AG09309 (cell line): ENCODE measurements at regions not wholly inside any gene's neighbourhood (a gene's known extent, or its start where the extent isn't known, plus 50 kb on each side); places are given as distances from the start of the nearest gene placed in this dataset.
A peak's percentile ranks its signal among the peaks of the same experiment; 100 is the strongest.

ENCODE experiments used
- DNase-seq: peaks from one replicate; pipeline ENCODE4 v3.0.0-alpha.2; 2010; ENCODE audit warnings: low read depth
- H3K4me3 ChIP-seq: 2 replicates; pipeline ENCODE4 v1.5.1; 2011; ENCODE audit warnings: mild to moderate bottlenecking, low read depth, low read length, moderate library complexity; ENCODE audit not compliant: control insufficient read depth
- CTCF ChIP-seq: IDR thresholded peaks from 2 replicates; pipeline ENCODE4 v1.5.1; 2011; ENCODE audit warnings: mild to moderate bottlenecking, low read depth, low read length, inconsistent platforms; ENCODE audit not compliant: insufficient read depth, control insufficient read depth; ENCODE audit errors: missing control alignments

DNA sequence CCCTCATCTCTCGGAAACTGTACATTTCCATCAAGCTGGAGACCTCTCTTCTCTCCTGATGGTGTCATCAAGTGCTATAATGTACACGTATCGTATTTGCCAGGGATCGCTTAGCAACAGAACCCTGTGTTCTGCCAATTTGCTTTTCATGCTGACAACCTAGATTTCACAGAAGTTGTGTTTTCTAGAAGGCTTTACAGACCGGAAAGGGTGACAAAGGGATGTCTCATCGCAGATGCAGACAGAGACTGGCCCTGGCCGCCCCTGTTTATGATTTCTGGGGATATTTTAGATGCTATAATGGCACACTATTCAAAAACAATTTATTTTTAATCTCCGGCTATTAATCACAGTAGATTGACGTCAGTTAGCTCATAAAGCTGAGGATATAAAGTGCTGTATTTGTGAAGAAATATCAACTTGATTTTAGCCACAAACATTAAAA lies 291.4 kb downstream of the IRS2 start:
- H3K4me3 ChIP-seq: no peak overlapping the region
- TF ChIP-seq CTCF: no peak
- peak; percentile 37 for DNase-seq

GRCh38 chr13:109485136-109485794 lies 301.1 kb downstream of the IRS2 start:
- no peak overlapping the region for H3K4me3 ChIP-seq
- no peak for DNase-seq
- no peak for TF ChIP-seq CTCF

DNA sequence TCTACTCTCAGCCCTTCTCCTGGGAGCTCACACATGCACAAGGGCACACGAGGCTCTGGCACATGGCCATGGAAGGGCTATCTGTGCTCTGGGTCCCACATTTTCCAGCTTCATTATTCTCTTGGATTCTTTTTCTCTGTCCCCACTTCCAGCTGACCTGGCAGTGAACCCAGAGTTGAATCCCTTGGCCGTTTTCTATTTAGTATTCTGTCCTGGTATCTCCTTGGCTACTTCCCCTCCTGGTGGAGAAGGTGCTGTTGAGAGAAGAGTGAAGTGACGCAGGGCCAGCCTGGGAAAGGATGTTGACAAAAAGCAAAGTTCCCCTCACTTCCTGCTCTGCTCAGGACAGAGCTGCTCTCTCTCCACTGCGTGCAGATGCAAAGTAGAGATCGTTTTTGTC lies 303.1 kb downstream of the IRS2 start:
- DNase-seq: no peak
- H3K4me3 ChIP-seq: no peak overlapping the region
- TF ChIP-seq CTCF: no peak

GRCh38 chr13:109481040-109481439 lies 305.3 kb downstream of the IRS2 start:
- H3K4me3 ChIP-seq: no peak overlapping the region
- DNase-seq: no peak
- no peak for TF ChIP-seq CTCF

DNA sequence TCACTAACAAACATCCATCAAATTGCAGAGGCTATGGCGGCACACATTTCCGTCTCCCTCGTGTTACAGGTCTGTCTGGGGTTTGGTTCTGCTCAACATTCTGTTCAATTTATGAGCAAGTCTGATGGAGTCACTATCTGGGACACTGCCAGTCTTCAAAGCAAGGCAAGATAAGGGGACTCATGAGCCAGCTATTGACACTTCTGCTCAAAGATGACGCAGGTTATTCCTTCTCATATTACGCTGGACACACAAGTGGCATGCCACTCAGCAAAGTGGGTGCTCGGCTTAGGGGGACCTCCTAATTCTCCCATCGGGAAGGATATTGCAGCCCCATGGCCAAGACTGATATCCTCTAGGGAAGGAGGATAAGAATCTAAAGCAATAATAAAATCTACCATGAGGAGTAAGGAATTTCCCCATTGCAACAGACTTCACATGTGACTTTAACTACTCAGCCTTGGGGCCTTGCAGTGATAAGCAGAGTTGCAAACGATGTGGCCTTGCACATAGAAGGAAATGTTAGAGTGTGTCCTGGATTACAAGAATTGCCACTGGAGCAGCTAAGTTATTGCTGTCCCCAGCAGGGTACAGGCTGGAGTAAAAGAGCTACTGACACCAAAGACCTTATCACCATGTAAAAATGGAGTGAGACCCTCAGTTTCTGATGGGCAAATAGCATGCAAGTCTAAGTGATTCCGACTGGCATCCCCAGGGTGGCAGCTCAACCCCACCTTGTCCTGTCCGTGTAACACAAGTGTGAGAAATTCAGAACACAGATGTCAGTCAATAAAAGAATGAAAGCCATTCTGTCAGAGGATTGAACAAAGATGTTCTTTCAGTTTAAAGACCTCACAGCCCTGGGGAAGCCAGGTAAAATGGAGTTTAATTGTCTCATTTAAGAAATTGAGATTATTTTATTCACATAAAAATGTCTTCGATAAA lies 306.1 kb downstream of the IRS2 start:
- TF ChIP-seq CTCF: no peak
- no peak for DNase-seq
- no peak overlapping the region for H3K4me3 ChIP-seq

DNA sequence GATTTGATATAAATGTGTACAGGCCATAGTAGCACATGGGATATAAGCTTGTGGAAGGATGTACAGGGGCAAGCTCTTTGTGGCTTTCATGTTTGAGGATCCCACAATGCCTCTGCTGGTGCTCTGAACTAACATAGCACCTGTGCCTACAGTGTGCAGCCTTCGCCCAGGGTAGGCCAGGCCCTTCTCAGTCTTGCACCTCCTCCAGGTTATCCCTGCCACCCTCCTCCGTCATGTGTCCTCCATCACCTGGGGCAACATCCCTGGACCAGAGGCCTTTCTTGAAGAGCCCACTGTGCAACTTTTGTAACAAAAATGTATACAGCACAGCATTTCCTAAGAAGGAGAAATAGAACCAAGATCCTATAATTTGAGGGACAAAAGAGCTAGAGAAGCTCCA lies 306.8 kb downstream of the IRS2 start:
- no peak for DNase-seq
- no peak for TF ChIP-seq CTCF
- no peak overlapping the region for H3K4me3 ChIP-seq
